Fibroblast of pulmonary artery (primary cell): ENCODE measurements at regions not wholly inside any gene's neighbourhood (a gene's known extent, or its start where the extent isn't known, plus 50 kb on each side); places are given as distances from the start of the nearest gene placed in this dataset.

Experiments used
- DNase-seq: peaks from one replicate; pipeline ENCODE4 v3.0.0-alpha.2; 2010; ENCODE audit warnings: low read depth
- H3K4me3 ChIP-seq: replicated peaks from 2 replicates; pipeline ENCODE4 v1.5.1; 2011; ENCODE audit warnings: low read depth, mild to moderate bottlenecking, control low read depth, low read length, moderate library complexity
- CTCF ChIP-seq: IDR thresholded peaks from 2 replicates; pipeline ENCODE4 v1.5.1; 2011; ENCODE audit warnings: mild to moderate bottlenecking, control low read depth, low read length, inconsistent platforms; ENCODE audit errors: missing control alignments

GRCh38 chr10:6647811-6648526 is 67.9 kb upstream of the PRKCQ start:
- no peak for DNase-seq
- H3K4me3 ChIP-seq, result no peak overlapping the region
- TF ChIP-seq CTCF, result peak; percentile 61

- no peak overlapping the region for H3K4me3 ChIP-seq
- no peak for DNase-seq
- TF ChIP-seq CTCF, result no peak
Measured at GRCh38 chr10:6643962-6644361, 63.9 kb upstream of the PRKCQ start.

- TF ChIP-seq CTCF, result no peak
- H3K4me3 ChIP-seq, result no peak overlapping the region
- no peak for DNase-seq
Measured at GRCh38 chr10:6642876-6643275, 62.8 kb upstream of the PRKCQ start.

- no peak overlapping the region for H3K4me3 ChIP-seq
- TF ChIP-seq CTCF, result no peak
- no peak for DNase-seq
Measured at GRCh38 chr10:6640433-6641040, 60.5 kb upstream of the PRKCQ start.

- no peak for DNase-seq
- H3K4me3 ChIP-seq, result no peak overlapping the region
- TF ChIP-seq CTCF, result no peak
Measured at GRCh38 chr10:6637053-6637452, 57.0 kb upstream of the PRKCQ start.

GRCh38 chr10:6635784-6636183 is 55.7 kb upstream of the PRKCQ start:
- no peak overlapping the region for H3K4me3 ChIP-seq
- DNase-seq, result no peak
- no peak for TF ChIP-seq CTCF
